ENCODE measurements at regions not wholly inside any gene's neighbourhood (a gene's known extent, or its start where the extent isn't known, plus 50 kb on each side); places are given as distances from the start of the nearest gene placed in this dataset.

DNA sequence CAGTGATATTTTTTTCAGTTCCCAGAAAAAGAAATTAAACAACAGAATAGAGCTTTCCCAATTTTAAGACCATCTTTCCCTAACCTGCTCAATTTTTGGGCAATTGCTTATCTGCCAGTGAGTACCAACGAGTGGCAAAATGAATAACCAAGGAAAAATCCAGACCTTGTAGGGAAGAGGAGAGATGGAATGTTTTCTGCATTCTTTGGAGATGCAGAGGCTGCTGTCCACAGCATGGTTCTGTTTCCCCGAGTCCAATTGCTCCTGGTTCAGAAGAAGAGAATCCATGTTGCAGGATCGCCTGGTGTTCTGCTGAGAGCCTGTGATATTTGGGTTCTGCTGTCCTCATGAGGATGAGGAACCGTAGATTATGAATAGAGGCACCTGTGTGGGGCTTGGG, 68.2 kb upstream of the MGAT5 start:
- DNase-seq (ENCODE audit: low read depth): no peak
- TF ChIP-seq CTCF (IDR thresholded peaks at IDR 0.05; ENCODE audit: insufficient read depth, low read length): no peak
- H3K4me3 ChIP-seq (ENCODE audit: low read depth, low read length): no peak overlapping the region

DNA sequence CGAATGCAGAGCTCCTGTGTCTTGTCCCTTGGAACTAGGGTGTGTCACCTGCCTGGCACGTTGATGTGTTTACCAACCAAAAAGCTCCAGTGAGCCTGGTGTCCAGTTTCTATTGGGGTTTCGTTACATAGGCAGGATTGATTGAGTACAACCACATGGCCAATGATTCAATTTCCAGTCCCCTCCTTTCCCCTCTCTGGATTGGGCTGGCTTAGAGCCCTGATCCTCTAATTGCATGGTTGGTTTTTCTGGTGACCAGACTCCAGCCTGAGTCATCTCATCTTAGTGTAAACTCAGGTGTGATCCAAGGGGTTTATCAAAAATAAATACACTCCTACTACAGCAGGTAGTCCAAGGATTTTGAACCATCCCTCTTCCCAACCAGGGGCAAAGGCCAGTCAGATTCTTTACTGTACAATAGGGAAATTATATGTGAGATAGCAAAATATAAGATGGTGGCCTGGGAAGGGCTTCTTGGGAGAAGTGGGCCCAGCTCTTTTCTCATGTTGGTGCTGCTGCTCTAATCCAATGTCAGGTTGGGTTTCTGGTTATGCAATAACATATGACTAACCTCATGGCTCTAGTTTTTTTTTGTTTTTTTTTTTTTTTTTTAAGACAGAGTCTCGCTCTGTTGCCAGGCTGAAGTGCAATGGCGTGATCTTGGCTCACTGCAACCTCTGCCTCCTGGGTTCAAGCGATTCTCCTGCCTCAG, 64.7 kb upstream of the MGAT5 start:
- H3K4me3 ChIP-seq (ENCODE audit: low read depth, low read length): no peak overlapping the region
- peak; percentile 59 for DNase-seq (ENCODE audit: low read depth)
- TF ChIP-seq CTCF (IDR thresholded peaks at IDR 0.05; ENCODE audit: insufficient read depth, low read length): no peak

DNA sequence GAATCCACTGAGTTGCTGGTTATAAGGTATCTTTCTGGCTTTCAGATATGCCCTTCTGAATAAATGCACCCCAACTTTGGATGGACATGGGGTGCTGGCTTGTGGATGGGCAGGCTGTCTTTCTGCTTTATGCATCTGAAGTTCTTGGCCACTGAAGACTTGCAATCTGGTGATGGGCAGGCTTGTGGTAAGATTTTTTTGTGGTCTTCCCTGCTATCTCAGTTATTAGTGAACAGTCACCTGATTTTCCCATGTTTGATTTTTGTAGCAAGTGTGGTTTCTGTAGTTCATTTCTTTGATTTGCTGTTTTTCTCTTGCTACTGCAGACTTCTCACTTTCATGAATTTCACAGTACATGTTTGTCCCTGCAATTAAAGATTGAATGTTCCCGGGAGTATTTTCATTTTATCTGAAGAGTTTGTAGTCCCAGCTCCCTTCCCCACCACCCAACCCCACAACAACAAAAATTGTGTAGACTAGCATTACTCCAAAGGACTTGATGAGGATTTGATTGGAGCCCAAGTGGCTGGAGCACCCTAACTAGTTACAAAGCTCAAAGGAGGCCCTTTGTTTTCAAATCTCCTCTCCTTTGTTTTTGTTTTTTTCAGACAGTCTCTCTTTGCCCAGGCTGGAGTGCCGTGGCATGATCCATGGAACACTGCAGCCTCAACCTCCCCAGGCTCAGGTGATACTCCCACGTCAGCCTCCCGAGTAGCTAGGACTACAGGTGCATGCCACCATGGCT, 63.6 kb upstream of the MGAT5 start:
- TF ChIP-seq CTCF (IDR thresholded peaks at IDR 0.05; ENCODE audit: insufficient read depth, low read length): no peak
- DNase-seq (ENCODE audit: low read depth): no peak

GRCh38 chr2:134190807-134191203, 63.1 kb upstream of the MGAT5 start:
- DNase-seq (ENCODE audit: low read depth): no peak
- no peak for TF ChIP-seq CTCF (IDR thresholded peaks at IDR 0.05; ENCODE audit: insufficient read depth, low read length)

More for the DNA sequence above, 63.6 kb upstream of the MGAT5 start:
- H3K4me3 ChIP-seq (ENCODE audit: low read depth, low read length): no peak overlapping the region

GRCh38 chr2:134191835-134192234, 62.0 kb upstream of the MGAT5 start:
- no peak for TF ChIP-seq CTCF (IDR thresholded peaks at IDR 0.05; ENCODE audit: insufficient read depth, low read length)
- H3K4me3 ChIP-seq (ENCODE audit: low read depth, low read length): no peak overlapping the region
- no peak for DNase-seq (ENCODE audit: low read depth)

More at GRCh38 chr2:134190807-134191203, 63.1 kb upstream of the MGAT5 start:
- H3K4me3 ChIP-seq (ENCODE audit: low read depth, low read length): no peak overlapping the region

GRCh38 chr2:134193006-134193405, 60.9 kb upstream of the MGAT5 start:
- TF ChIP-seq CTCF (IDR thresholded peaks at IDR 0.05; ENCODE audit: insufficient read depth, low read length): no peak
- DNase-seq (ENCODE audit: low read depth): peak; percentile 56

More at GRCh38 chr2:134193006-134193405, 60.9 kb upstream of the MGAT5 start:
- no peak overlapping the region for H3K4me3 ChIP-seq (ENCODE audit: low read depth, low read length)
